HAP-1 (cell line): ENCODE measurements at regions not wholly inside any gene's neighbourhood (a gene's known extent, or its start where the extent isn't known, plus 50 kb on each side); places are given as distances from the start of the nearest gene placed in this dataset.
"Not testable (repeated sequence)": the region's sequence is repeated elsewhere in the genome, so short reads cannot be mapped to it uniquely, and the experiment has no call there.

Experiments
- DNase-seq, 2 experiments: peaks; one replicate each; pipeline ENCODE4 v3.0.0-alpha.2; 2016 to 2020; ENCODE audit warnings: low spot score in 2 of 2
- H3K27me3 ChIP-seq: fragments of 250-450 bp; sonication (Bioruptor Pico); 2 replicates; pipeline ENCODE4 v1.5.1; 2020; ENCODE audit warnings: low read depth, mild to moderate bottlenecking, moderate library complexity
- H3K36me3 ChIP-seq: fragments of 250-450 bp; sonication (Bioruptor Pico); replicated peaks from 2 replicates; pipeline ENCODE4 v1.5.1; 2020; ENCODE audit warnings: mild to moderate bottlenecking
- H3K4me1 ChIP-seq: fragments of 250-450 bp; sonication (Bioruptor Pico); 2 replicates; pipeline ENCODE4 v1.5.1; 2020; ENCODE audit warnings: mild to moderate bottlenecking
- H3K4me3 ChIP-seq: fragments of 250-450 bp; sonication (Bioruptor Pico); 2 replicates; pipeline ENCODE4 v1.5.1; 2020; ENCODE audit warnings: mild to moderate bottlenecking, moderate library complexity
- H3K9me3 ChIP-seq: fragments of 250-450 bp; sonication (Bioruptor Pico); 2 replicates; pipeline ENCODE4 v1.5.1; 2020; ENCODE audit warnings: mild to moderate bottlenecking, moderate library complexity
- in situ Hi-C: fragments of 300-500 bp; cut with MboI; formaldehyde crosslinking; loops from 3 replicates; pipeline ENCODE4 v1.14.3; 2020; ENCODE audit warnings: low sequenced_read_pairs, inconsistent platforms, mixed read lengths

- Histone ChIP-seq H3K4me3 (no peak overlapping the region), H3K9me3 (no peaks in the 10 kb centered on the region), H3K36me3 (no peaks in the 10 kb centered on the region), H3K27me3 (no peaks in the 10 kb centered on the region), H3K4me1 (no peaks in the 10 kb centered on the region)
- DNase-seq = no peak
- in situ Hi-C loops = no loop called here
Measured at GRCh38 chr3:106341087-106341486, 472.3 kb upstream of the CBLB start.

GRCh38 chr3:106341586-106342162, 472.9 kb upstream of the CBLB start:
- no peak overlapping the region for H3K4me3 ChIP-seq
- in situ Hi-C loops = no loop called here
- no peaks in the 10 kb centered on the region for H3K27me3 ChIP-seq
- DNase-seq = no peak
- H3K9me3 ChIP-seq = no peaks in the 10 kb centered on the region
- no peaks in the 10 kb centered on the region for H3K4me1 ChIP-seq
- H3K36me3 ChIP-seq = no peaks in the 10 kb centered on the region

DNA sequence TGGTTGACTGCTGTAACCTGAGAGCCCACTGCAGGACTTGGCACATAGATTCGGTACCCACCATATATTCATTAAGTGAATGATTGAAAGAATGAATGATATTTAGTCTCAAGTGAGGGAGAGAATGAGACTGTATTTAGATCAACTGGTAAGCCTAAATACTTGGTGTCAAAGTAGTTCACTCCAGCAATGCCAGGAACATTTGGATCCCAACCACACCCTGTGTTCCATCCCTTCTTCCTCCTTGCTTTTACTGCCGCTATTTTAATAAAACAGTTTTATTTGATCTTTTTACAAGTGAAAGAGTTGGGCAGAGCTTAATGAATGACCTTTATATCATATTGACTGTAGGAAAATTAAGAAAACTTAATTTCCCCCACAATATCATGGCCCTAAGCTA, 473.6 kb upstream of the CBLB start:
- in situ Hi-C loops = no loop called here
- no peaks in the 10 kb centered on the region for H3K4me1 ChIP-seq

GRCh38 chr3:106343811-106344210, 475.0 kb upstream of the CBLB start:
- H3K4me1 ChIP-seq = no peaks in the 10 kb centered on the region
- no peak overlapping the region for H3K4me3 ChIP-seq
- no peaks in the 10 kb centered on the region for H3K36me3 ChIP-seq
- no peaks in the 10 kb centered on the region for H3K9me3 ChIP-seq
- no peak for DNase-seq
- in situ Hi-C loops = no loop called here
- 0 out of 2 replicates have a peak, but pooled peaks cover 2% of the 10 kb centered on the region for H3K27me3 ChIP-seq

More for the DNA sequence above, 473.6 kb upstream of the CBLB start:
- no peaks in the 10 kb centered on the region for H3K27me3 ChIP-seq
- H3K36me3 ChIP-seq = no peaks in the 10 kb centered on the region
- no peaks in the 10 kb centered on the region for H3K9me3 ChIP-seq
- DNase-seq = no peak
- H3K4me3 ChIP-seq = no peak overlapping the region

GRCh38 chr3:106345353-106346027, 476.7 kb upstream of the CBLB start:
- Histone ChIP-seq H3K4me1 (no peaks in the 10 kb centered on the region), H3K9me3 (no peaks in the 10 kb centered on the region), H3K4me3 (no peak overlapping the region), H3K36me3 (no peaks in the 10 kb centered on the region), H3K27me3 (0 out of 2 replicates have a peak, but pooled peaks cover 2% of the 10 kb centered on the region)
- in situ Hi-C loops = no loop called here
- no peak for DNase-seq

GRCh38 chr3:106347350-106347749, 478.5 kb upstream of the CBLB start:
- no peaks in the 10 kb centered on the region for H3K36me3 ChIP-seq
- DNase-seq = no peak
- no peaks in the 10 kb centered on the region for H3K4me1 ChIP-seq
- H3K9me3 ChIP-seq = no peaks in the 10 kb centered on the region
- no peak overlapping the region for H3K4me3 ChIP-seq
- 0 out of 2 replicates have a peak, but pooled peaks cover 2% of the 10 kb centered on the region for H3K27me3 ChIP-seq
- in situ Hi-C loops = no loop called here

GRCh38 chr3:106348139-106348690, 479.4 kb upstream of the CBLB start:
- Histone ChIP-seq H3K4me3 (no peak overlapping the region), H3K9me3 (no peaks in the 10 kb centered on the region), H3K4me1 (no peaks in the 10 kb centered on the region), H3K36me3 (no peaks in the 10 kb centered on the region), H3K27me3 (0 out of 2 replicates have a peak, but pooled peaks cover 2% of the 10 kb centered on the region)
- no peak for DNase-seq
- in situ Hi-C loops = no loop called here

- in situ Hi-C loops = no loop called here
- Histone ChIP-seq H3K36me3 (no peaks in the 10 kb centered on the region), H3K4me3 (no peak overlapping the region), H3K9me3 (no peaks in the 10 kb centered on the region), H3K27me3 (0 out of 2 replicates have a peak, but pooled peaks cover 2% of the 10 kb centered on the region), H3K4me1 (no peaks in the 10 kb centered on the region)
- no peak for DNase-seq
Measured at GRCh38 chr3:106349191-106349881, 480.5 kb upstream of the CBLB start.

DNA sequence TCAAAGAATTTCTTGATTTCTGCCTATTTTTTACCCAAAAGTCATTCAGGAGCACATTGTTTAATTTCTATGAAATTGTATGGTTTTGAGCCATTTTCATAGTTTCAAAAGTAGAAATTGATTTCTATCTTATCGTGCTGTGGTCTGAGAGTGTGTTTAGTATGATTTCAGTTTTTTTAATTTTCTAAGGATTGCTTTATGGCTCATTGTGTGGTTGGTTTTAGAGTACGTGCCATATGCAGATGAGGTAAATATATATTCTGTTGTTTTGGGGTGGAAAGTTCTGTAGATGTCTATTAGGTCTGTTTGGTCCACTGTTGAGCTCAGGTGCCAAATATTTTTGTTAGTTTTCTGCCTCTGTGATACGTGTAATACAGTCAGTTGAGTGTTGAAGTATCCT, 487.1 kb upstream of the CBLB start:
- in situ Hi-C loops = no loop called here
- H3K9me3 ChIP-seq = no peaks in the 10 kb centered on the region

GRCh38 chr3:106359692-106360091, 490.9 kb upstream of the CBLB start:
- Histone ChIP-seq H3K36me3 (no peaks in the 10 kb centered on the region), H3K9me3 (no peaks in the 10 kb centered on the region), H3K27me3 (no peaks in the 10 kb centered on the region), H3K4me1 (no peaks in the 10 kb centered on the region), H3K4me3 (no peak overlapping the region)
- in situ Hi-C loops = no loop called here
- DNase-seq = no peak

More for the DNA sequence above, 487.1 kb upstream of the CBLB start:
- Histone ChIP-seq H3K27me3 (no peaks in the 10 kb centered on the region), H3K36me3 (no peaks in the 10 kb centered on the region), H3K4me1 (no peaks in the 10 kb centered on the region), H3K4me3 (no peak overlapping the region)
- no peak for DNase-seq

- H3K4me1 ChIP-seq, in situ Hi-C loops, H3K27me3 ChIP-seq, H3K4me3 ChIP-seq, H3K9me3 ChIP-seq, H3K36me3 ChIP-seq, DNase-seq: not testable (repeated sequence)
Measured at GRCh38 chr3:106360901-106361300, 492.1 kb upstream of the CBLB start.

- Histone ChIP-seq H3K4me3 (no peak overlapping the region), H3K4me1 (no peaks in the 10 kb centered on the region), H3K9me3 (no peaks in the 10 kb centered on the region), H3K36me3 (no peaks in the 10 kb centered on the region), H3K27me3 (no peaks in the 10 kb centered on the region)
- in situ Hi-C loops = no loop called here
- DNase-seq = no peak
Measured at GRCh38 chr3:106364477-106364876, 495.7 kb upstream of the CBLB start.

DNA sequence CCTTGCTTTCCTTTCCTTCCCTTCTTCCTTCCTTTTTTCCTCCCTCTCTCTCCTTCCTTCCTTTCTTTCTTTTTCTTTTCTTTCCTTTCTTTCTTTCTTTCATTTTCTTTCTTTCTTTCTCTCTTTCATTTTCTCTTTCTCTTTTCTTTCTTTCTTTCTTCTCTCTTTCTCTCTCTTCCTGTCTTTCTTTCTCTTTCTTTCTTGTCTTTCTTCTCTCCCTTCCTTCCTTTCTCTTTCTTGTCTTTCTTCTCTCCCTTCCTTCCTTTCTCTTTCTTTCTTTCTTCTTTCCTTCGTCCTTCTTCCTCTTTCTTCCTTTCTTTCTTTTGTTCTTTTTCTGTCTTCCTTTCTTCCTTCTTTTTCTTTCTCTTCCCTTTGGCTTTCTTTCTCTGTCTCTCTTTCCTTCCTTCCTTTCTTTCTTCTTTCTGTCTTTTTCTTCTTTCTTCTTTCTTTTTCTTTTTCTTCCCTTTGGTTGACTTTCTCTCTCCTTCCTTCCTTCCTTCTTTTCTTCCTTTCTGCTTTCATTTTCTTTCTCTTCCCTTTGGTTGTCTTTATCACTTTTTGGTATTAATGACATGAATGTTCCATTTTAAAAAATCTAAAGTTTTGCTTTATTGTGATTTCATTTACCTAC, 496.4 kb upstream of the CBLB start:
- in situ Hi-C loops = no loop called here
- no peak for DNase-seq
- H3K27me3 ChIP-seq = no peaks in the 10 kb centered on the region
- H3K4me3 ChIP-seq = no peak overlapping the region
- no peaks in the 10 kb centered on the region for H3K4me1 ChIP-seq
- no peaks in the 10 kb centered on the region for H3K9me3 ChIP-seq
- H3K36me3 ChIP-seq = no peaks in the 10 kb centered on the region

DNA sequence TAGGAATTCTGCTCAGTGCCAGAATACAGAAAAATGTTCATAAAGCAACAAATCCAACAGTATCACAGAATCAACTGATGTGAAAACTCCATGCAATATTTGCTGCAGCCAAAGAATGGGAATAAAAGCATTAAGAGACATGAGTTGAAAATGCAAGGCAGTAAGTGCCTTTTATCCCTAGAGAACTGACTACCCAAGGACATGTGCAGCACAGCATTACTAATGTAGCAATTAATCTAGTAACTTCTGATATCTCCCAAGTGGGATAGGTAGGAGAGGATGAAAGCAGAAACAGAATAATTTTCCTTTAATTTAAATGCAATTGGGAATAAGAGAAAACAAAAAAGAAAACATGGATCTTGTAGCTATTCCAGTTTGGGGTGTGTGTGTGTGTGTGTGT, 497.5 kb upstream of the CBLB start:
- H3K9me3 ChIP-seq = no peaks in the 10 kb centered on the region
- H3K4me3 ChIP-seq = no peak overlapping the region
- in situ Hi-C loops = no loop called here
- no peaks in the 10 kb centered on the region for H3K4me1 ChIP-seq
- no peaks in the 10 kb centered on the region for H3K36me3 ChIP-seq
- no peaks in the 10 kb centered on the region for H3K27me3 ChIP-seq
- no peak for DNase-seq
